Vagina (tissue), 2 donors: ENCODE measurements at regions not wholly inside any gene's neighbourhood (a gene's known extent, or its start where the extent isn't known, plus 50 kb on each side); places are given as distances from the start of the nearest gene placed in this dataset.

Experiments
- DNase-seq, 2 donors: peaks; one replicate each; pipeline ENCODE4 v3.0.0-alpha.2; 2017; ENCODE audit errors: extremely low spot score in 2 of 2
- H3K27ac ChIP-seq: fragments of 200-600 bp; sonication (generic); one replicate; pipeline ENCODE4 v1.5.1; 2019
- H3K27me3 ChIP-seq: fragments of 200-600 bp; sonication (generic); one replicate; pipeline ENCODE4 v1.5.1; 2019
- H3K36me3 ChIP-seq, 2 donors: fragments of 200-600 bp; sonication (generic); one replicate each; pipeline ENCODE4 v1.5.1; 2017 to 2019
- H3K4me1 ChIP-seq: fragments of 200-600 bp; sonication (generic); one replicate; pipeline ENCODE4 v1.5.1; 2019
- H3K4me3 ChIP-seq, 2 donors: fragments of 200-600 bp; sonication (generic); 1 replicate in 1 of 2; 2 replicates in 1 of 2; pipeline ENCODE4 v1.5.1; 2016 to 2019
- H3K9me3 ChIP-seq: fragments of 200-600 bp; sonication (generic); one replicate; pipeline ENCODE4 v1.5.1; 2019
- POLR2A ChIP-seq, 2 donors: fragments of 450-650 bp; IDR thresholded peaks; one replicate each; pipeline ENCODE4 v1.6.1; 2017; ENCODE audit warnings: antibody characterized with exemption in 2 of 2, mild to moderate bottlenecking in 2 of 2, moderate library complexity in 2 of 2
- POLR2AphosphoS5 ChIP-seq, 2 donors: sonication (generic); formaldehyde crosslinking; IDR thresholded peaks; one replicate each; pipeline ENCODE4 v1.9.0; 2017; ENCODE audit warnings: antibody characterized with exemption in 2 of 2, mild to moderate bottlenecking in 2 of 2, low read depth in 1 of 2; ENCODE audit not compliant: insufficient read depth in 1 of 2
- intact Hi-C: fragments of 100-400 bp; cut with DNase I; formaldehyde crosslinking; loops from one replicate; pipeline ENCODE4 v1.15.1; 2023
- TF ChIP-seq, protein P1 (sequence below), 3 experiments: fragments of 450-650 bp in 2 of 3; fragments of 200-600 bp in 1 of 3; sonication (generic) in 1 of 3; IDR thresholded peaks; one replicate each; pipeline ENCODE4 v1.5.1; 2017 to 2019; ENCODE audit warnings: antibody characterized with exemption in 3 of 3, mild to moderate bottlenecking in 2 of 3, moderate library complexity in 2 of 3

GRCh38 chr15:29959384-29960137, 123.2 kb upstream of the GOLGA8J start:
- no peaks in the 10 kb centered on the region for H3K27me3 ChIP-seq
- no peak for DNase-seq
- no peak overlapping the region for H3K27ac ChIP-seq
- no peak overlapping the region for H3K4me3 ChIP-seq
- intact Hi-C loops: no loop called here
- TF ChIP-seq POLR2AphosphoS5 (IDR thresholded peaks at IDR 0.05; ENCODE audit: insufficient read depth in 1 of 2, low read depth in 1 of 2) (no peak), POLR2A (IDR thresholded peaks at IDR 0.05) (no peak)
- TF ChIP-seq, protein P1, sequence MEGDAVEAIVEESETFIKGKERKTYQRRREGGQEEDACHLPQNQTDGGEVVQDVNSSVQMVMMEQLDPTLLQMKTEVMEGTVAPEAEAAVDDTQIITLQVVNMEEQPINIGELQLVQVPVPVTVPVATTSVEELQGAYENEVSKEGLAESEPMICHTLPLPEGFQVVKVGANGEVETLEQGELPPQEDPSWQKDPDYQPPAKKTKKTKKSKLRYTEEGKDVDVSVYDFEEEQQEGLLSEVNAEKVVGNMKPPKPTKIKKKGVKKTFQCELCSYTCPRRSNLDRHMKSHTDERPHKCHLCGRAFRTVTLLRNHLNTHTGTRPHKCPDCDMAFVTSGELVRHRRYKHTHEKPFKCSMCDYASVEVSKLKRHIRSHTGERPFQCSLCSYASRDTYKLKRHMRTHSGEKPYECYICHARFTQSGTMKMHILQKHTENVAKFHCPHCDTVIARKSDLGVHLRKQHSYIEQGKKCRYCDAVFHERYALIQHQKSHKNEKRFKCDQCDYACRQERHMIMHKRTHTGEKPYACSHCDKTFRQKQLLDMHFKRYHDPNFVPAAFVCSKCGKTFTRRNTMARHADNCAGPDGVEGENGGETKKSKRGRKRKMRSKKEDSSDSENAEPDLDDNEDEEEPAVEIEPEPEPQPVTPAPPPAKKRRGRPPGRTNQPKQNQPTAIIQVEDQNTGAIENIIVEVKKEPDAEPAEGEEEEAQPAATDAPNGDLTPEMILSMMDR (IDR thresholded peaks at IDR 0.05): no peak
- no peaks in the 10 kb centered on the region for H3K36me3 ChIP-seq
- no peaks in the 10 kb centered on the region for H3K4me1 ChIP-seq
- no peaks in the 10 kb centered on the region for H3K9me3 ChIP-seq

- H3K27me3 ChIP-seq: no peaks in the 10 kb centered on the region
- no peaks in the 10 kb centered on the region for H3K36me3 ChIP-seq
- H3K4me1 ChIP-seq: no peaks in the 10 kb centered on the region
- no peaks in the 10 kb centered on the region for H3K9me3 ChIP-seq
- intact Hi-C loops: no loop called here
- H3K4me3 ChIP-seq: no peak overlapping the region
- TF ChIP-seq POLR2AphosphoS5 (IDR thresholded peaks at IDR 0.05; ENCODE audit: insufficient read depth in 1 of 2, low read depth in 1 of 2) (no peak), POLR2A (IDR thresholded peaks at IDR 0.05) (no peak)
- TF ChIP-seq, protein P1 (IDR thresholded peaks at IDR 0.05): no peak
- no peak for DNase-seq
- H3K27ac ChIP-seq: no peak overlapping the region
These were observed 130.0 kb upstream of the TJP1 start for GRCh38 chr15:29952225-29952624.

- no peak for TF ChIP-seq POLR2AphosphoS5 (IDR thresholded peaks at IDR 0.05; ENCODE audit: insufficient read depth in 1 of 2, low read depth in 1 of 2)
- TF ChIP-seq POLR2A (IDR thresholded peaks at IDR 0.05): no peak
- TF ChIP-seq, protein P1 (IDR thresholded peaks at IDR 0.05): no peak
- no peaks in the 10 kb centered on the region for H3K36me3 ChIP-seq
- H3K4me3 ChIP-seq: no peak overlapping the region
- DNase-seq: no peak
- H3K9me3 ChIP-seq: no peaks in the 10 kb centered on the region
- no peaks in the 10 kb centered on the region for H3K4me1 ChIP-seq
- no peak overlapping the region for H3K27ac ChIP-seq
- H3K27me3 ChIP-seq: no peaks in the 10 kb centered on the region
- intact Hi-C loops: no loop called here
These were observed 123.8 kb upstream of the TJP1 start for GRCh38 chr15:29945943-29946596.

DNA sequence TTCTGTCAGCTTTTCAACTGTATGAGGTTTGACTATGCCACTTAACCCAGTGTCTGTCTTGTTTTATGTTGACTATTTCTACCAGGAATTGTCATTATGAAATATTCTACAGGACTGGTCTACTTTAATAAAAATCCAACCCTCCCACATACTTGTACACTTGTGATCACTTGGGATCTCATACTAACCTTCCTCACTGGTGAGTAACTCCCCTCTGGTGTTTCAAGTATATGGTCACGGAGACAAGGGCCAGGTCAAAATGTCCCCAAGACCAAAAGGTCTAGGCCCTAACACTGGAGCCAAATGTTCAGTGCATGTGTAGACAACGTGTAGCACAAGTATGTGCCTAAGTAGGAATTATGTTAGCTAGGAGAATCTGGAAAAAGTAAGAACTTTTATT, 122.7 kb upstream of the TJP1 start:
- no peaks in the 10 kb centered on the region for H3K9me3 ChIP-seq
- H3K36me3 ChIP-seq: no peaks in the 10 kb centered on the region
- no peak for DNase-seq
- H3K27ac ChIP-seq: no peak overlapping the region
- intact Hi-C loops: no loop called here
- H3K27me3 ChIP-seq: no peaks in the 10 kb centered on the region
- TF ChIP-seq POLR2AphosphoS5 (IDR thresholded peaks at IDR 0.05; ENCODE audit: insufficient read depth in 1 of 2, low read depth in 1 of 2) (no peak), POLR2A (IDR thresholded peaks at IDR 0.05) (no peak)
- TF ChIP-seq, protein P1 (IDR thresholded peaks at IDR 0.05): no peak
- H3K4me1 ChIP-seq: no peaks in the 10 kb centered on the region
- no peak overlapping the region for H3K4me3 ChIP-seq

DNA sequence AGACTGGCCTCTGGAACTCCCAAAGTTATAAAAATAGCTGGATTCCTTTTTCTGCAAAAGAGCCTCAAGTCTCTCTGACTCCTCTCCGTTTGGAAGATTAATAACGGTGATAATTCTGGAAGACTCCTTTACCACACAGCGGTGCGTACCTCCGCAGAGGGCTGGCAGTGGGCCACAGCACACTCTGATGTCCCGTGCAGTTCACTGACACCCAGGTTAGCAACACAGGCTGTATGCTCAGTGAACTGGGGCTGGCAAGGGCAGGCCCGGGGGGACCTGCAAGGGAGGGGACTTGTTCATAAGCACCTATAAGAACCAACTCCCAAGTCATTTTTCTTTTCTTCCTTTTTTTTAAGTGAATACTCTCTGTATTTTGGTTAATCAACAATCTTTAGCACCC, 120.3 kb upstream of the TJP1 start:
- Histone ChIP-seq H3K27ac (no peak overlapping the region), H3K36me3 (no peaks in the 10 kb centered on the region), H3K4me1 (no peaks in the 10 kb centered on the region), H3K9me3 (no peaks in the 10 kb centered on the region), H3K27me3 (no peaks in the 10 kb centered on the region), H3K4me3 (no peak overlapping the region)
- no peak for DNase-seq
- TF ChIP-seq POLR2AphosphoS5 (IDR thresholded peaks at IDR 0.05; ENCODE audit: insufficient read depth in 1 of 2, low read depth in 1 of 2): no peak
- TF ChIP-seq, protein P1 (IDR thresholded peaks at IDR 0.05): no peak
- no peak for TF ChIP-seq POLR2A (IDR thresholded peaks at IDR 0.05)
- intact Hi-C loops: no loop called here
